OCI-LY7 (cell line): ENCODE measurements at regions not wholly inside any gene's neighbourhood (a gene's known extent, or its start where the extent isn't known, plus 50 kb on each side); places are given as distances from the start of the nearest gene placed in this dataset.

Experiments used
- BruUV-seq: library from RNA; stranded (reverse); fragments of 400-500 nt; replicated peaks from 2 replicates; lab custom pipeline; 2021; lab: Mats Ljungman, UMichigan
- CTCF ChIA-PET: fragments of 300-600 bp; sonication (Branson Sonifier 250); formaldehyde crosslinking; loops from one replicate; lab custom pipeline; 2022; ENCODE audit warnings: antibody characterized with exemption; ENCODE audit not compliant: unreplicated experiment; lab: Charles Lee
- POLR2A ChIA-PET: fragments of 300-600 bp; sonication (Branson Sonifier 250); formaldehyde crosslinking; loops from one replicate; lab custom pipeline; 2022; ENCODE audit warnings: antibody characterized with exemption; lab: Charles Lee
- DNase-seq: peaks from one replicate; pipeline ENCODE4 v3.0.0-alpha.2; 2015; ENCODE audit warnings: low spot score
- H2AFZ ChIP-seq: fragments of 200-600 bp; sonication (generic), shearing (Covaris generic); 2 replicates; pipeline ENCODE4 v1.6.1; 2014; ENCODE audit warnings: mild to moderate bottlenecking, antibody characterized with exemption, low read length, moderate library complexity
- H3K27ac ChIP-seq: fragments of 200-600 bp; sonication (generic); 2 replicates; pipeline ENCODE4 v1.5.1; 2014; ENCODE audit warnings: mixed run types, low read depth, mild to moderate bottlenecking, moderate library complexity, low read length, inconsistent platforms; ENCODE audit not compliant: poor library complexity, severe bottlenecking
- H3K36me3 ChIP-seq: fragments of 200-600 bp; sonication (generic); 2 replicates; pipeline ENCODE4 v1.6.1; 2014; ENCODE audit warnings: mild to moderate bottlenecking, antibody characterized with exemption, low read length, moderate library complexity, mixed read lengths; ENCODE audit not compliant: insufficient read depth
- H3K4me1 ChIP-seq: fragments of 200-600 bp; sonication (generic); 2 replicates; pipeline ENCODE4 v1.5.1; 2014; ENCODE audit warnings: mild to moderate bottlenecking, low read length; ENCODE audit not compliant: insufficient read depth, poor library complexity, severe bottlenecking
- H3K4me2 ChIP-seq: fragments of 200-600 bp; sonication (generic); 2 replicates; pipeline ENCODE4 v1.6.1; 2014; ENCODE audit warnings: mild to moderate bottlenecking, low read length
- H3K4me3 ChIP-seq: fragments of 200-600 bp; sonication (generic); 2 replicates; pipeline ENCODE4 v1.5.1; 2014; ENCODE audit warnings: mild to moderate bottlenecking, low read depth, low read length; ENCODE audit not compliant: poor library complexity, severe bottlenecking
- H3K79me2 ChIP-seq: fragments of 200-600 bp; sonication (generic); 2 replicates; pipeline ENCODE4 v1.6.1; 2016; ENCODE audit warnings: low read depth, mild to moderate bottlenecking, low read length, moderate library complexity, mixed read lengths; ENCODE audit not compliant: insufficient read depth
- H3K9me2 ChIP-seq: fragments of 200-600 bp; sonication (generic); 2 replicates; pipeline ENCODE4 v1.6.1; 2016; ENCODE audit warnings: mild to moderate bottlenecking, low read length, mixed read lengths; ENCODE audit not compliant: insufficient read depth
- H3K9me3 ChIP-seq: fragments of 200-600 bp; sonication (generic); 2 replicates; pipeline ENCODE4 v1.6.1; 2014; ENCODE audit warnings: mild to moderate bottlenecking, mixed run types, low read length, mixed read lengths
- H4K20me1 ChIP-seq: fragments of 200-600 bp; sonication (generic); 2 replicates; pipeline ENCODE4 v1.6.1; 2014; ENCODE audit warnings: mild to moderate bottlenecking, antibody characterized with exemption, low read length, moderate library complexity, mixed read lengths; ENCODE audit not compliant: insufficient read depth
- EZH2phosphoT487 ChIP-seq: fragments of 200-600 bp; sonication (generic); IDR thresholded peaks from 2 replicates; pipeline ENCODE4 v1.6.1; 2018; ENCODE audit warnings: low read depth, borderline replicate concordance, mild to moderate bottlenecking, mixed run types, antibody characterized with exemption, low read length, moderate library complexity, mixed read lengths
- intact Hi-C: fragments of 100-400 bp; cut with micrococcal nuclease; formaldehyde crosslinking; loops from one replicate; pipeline ENCODE4 v1.10.0; 2022; ENCODE audit not compliant: unreplicated experiment
- TF ChIP-seq, protein P1 (sequence below): fragments of 200-600 bp; sonication (generic); conservative IDR thresholded peaks from 2 replicates; pipeline ENCODE4 v1.5.1; 2014; ENCODE audit warnings: mild to moderate bottlenecking, antibody characterized with exemption, low read length, moderate library complexity, mixed read lengths

DNA sequence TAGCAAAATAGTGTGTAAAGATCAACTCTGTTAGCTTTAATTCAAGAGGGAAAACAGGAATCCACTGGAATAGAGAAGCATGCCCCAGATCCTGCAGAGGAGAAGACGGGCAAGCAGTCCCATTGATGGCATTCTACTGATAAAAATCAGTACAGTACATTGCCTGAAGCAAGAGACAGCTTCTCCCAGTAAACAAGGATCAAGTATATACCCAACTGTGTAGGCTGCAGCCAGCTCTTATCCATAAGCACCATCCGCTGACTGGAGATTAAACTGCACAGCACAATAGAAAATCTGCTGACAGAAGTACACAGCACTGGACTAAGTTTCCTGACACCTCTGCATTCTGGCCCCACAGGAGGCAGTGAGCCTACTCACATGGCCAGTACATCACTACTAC lies 110.1 kb downstream of the COX18 start:
- Histone ChIP-seq H3K79me2 (no peaks in the 10 kb centered on the region), H3K4me2 (no peak overlapping the region), H3K4me3 (no peak overlapping the region), H3K36me3 (no peaks in the 10 kb centered on the region), H2AFZ (no peak overlapping the region), H3K4me1 (no peaks in the 10 kb centered on the region), H3K27ac (no peak overlapping the region), H4K20me1 (no peaks in the 10 kb centered on the region), H3K9me2 (no peaks in the 10 kb centered on the region), H3K9me3 (no peaks in the 10 kb centered on the region)
- ChIA-PET POLR2A (interaction anchor here (0.7 kb wide), 1 partner anchor 18 kb away, joined by 3 read pairs; no protein-coding TSS in a partner anchor), CTCF (no interaction called here)
- TF ChIP-seq, protein P1, sequence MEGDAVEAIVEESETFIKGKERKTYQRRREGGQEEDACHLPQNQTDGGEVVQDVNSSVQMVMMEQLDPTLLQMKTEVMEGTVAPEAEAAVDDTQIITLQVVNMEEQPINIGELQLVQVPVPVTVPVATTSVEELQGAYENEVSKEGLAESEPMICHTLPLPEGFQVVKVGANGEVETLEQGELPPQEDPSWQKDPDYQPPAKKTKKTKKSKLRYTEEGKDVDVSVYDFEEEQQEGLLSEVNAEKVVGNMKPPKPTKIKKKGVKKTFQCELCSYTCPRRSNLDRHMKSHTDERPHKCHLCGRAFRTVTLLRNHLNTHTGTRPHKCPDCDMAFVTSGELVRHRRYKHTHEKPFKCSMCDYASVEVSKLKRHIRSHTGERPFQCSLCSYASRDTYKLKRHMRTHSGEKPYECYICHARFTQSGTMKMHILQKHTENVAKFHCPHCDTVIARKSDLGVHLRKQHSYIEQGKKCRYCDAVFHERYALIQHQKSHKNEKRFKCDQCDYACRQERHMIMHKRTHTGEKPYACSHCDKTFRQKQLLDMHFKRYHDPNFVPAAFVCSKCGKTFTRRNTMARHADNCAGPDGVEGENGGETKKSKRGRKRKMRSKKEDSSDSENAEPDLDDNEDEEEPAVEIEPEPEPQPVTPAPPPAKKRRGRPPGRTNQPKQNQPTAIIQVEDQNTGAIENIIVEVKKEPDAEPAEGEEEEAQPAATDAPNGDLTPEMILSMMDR = no peak
- TF ChIP-seq EZH2phosphoT487 = no peak
- no TSS peak for BruUV-seq
- intact Hi-C loops = no loop called here
- DNase-seq = no peak

DNA sequence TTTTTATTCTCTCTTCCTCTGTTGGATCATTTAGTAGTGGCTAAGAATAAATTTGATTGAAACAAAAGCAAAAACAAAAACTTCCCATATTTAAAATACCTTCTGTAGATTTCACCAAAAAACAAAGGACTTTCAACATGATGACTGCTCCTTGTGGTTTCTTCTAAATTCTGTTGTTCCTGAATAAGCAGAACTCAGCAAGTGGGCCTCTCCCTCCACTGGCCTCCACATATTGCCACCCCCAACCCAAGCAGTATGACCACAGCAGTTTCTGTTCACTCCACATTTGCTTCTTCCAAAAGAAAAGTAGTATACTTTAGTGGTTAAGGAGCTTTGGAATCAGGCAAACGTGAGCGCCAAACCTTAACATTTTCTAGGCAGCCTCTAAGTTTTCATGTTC lies 114.7 kb downstream of the COX18 start:
- no TSS peak for BruUV-seq
- H3K79me2 ChIP-seq = no peaks in the 10 kb centered on the region
- TF ChIP-seq, protein P1 = no peak
- H3K9me2 ChIP-seq = no peaks in the 10 kb centered on the region
- intact Hi-C loops = no loop called here
- no peak overlapping the region for H2AFZ ChIP-seq
- ChIA-PET CTCF (no interaction called here), POLR2A (no interaction called here)
- H3K9me3 ChIP-seq = no peaks in the 10 kb centered on the region
- no peak overlapping the region for H3K27ac ChIP-seq
- no peak for DNase-seq
- no peak overlapping the region for H3K4me3 ChIP-seq
- H4K20me1 ChIP-seq = no peaks in the 10 kb centered on the region
- no peaks in the 10 kb centered on the region for H3K4me1 ChIP-seq
- no peaks in the 10 kb centered on the region for H3K36me3 ChIP-seq
- H3K4me2 ChIP-seq = no peak overlapping the region

DNA sequence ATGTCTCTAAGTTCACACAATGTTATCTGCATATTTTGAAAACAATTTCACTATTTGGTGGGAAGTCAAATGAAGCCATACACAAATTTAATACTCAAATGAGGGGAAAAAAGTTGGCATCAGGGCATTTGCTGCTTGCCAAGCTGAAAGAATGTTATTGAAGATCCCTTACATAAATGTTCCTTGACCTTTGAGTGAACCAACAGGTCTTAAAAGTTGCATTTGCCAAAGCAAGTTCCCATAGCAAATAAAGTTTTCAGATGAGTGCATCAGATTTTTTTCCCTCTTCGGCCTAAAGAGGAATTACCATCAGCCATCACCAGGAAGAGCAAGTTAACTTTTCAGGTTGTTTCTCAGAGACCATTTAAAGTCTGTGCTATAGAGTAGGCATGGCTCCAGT lies 115.9 kb downstream of the COX18 start:
- no peaks in the 10 kb centered on the region for H3K9me3 ChIP-seq
- H3K9me2 ChIP-seq = no peaks in the 10 kb centered on the region
- no peaks in the 10 kb centered on the region for H3K4me1 ChIP-seq
- no TSS peak for BruUV-seq
- H3K36me3 ChIP-seq = no peaks in the 10 kb centered on the region
- H3K27ac ChIP-seq = no peak overlapping the region
- CTCF ChIA-PET = no interaction called here
- no peaks in the 10 kb centered on the region for H3K79me2 ChIP-seq
- no peak for DNase-seq
- POLR2A ChIA-PET = no interaction called here
- H4K20me1 ChIP-seq = no peaks in the 10 kb centered on the region
- no peak overlapping the region for H3K4me2 ChIP-seq
- no peak for TF ChIP-seq EZH2phosphoT487
- TF ChIP-seq, protein P1 = no peak
- no peak overlapping the region for H2AFZ ChIP-seq
- intact Hi-C loops = no loop called here
- H3K4me3 ChIP-seq = no peak overlapping the region
